PC-9 (cell line): ENCODE measurements at regions not wholly inside any gene's neighbourhood (a gene's known extent, or its start where the extent isn't known, plus 50 kb on each side); places are given as distances from the start of the nearest gene placed in this dataset.

Experiments used
- BruUV-seq: library from RNA; stranded (reverse); fragments of 400-500 nt; replicated peaks from 2 replicates; lab custom pipeline; 2021; lab: Mats Ljungman, UMichigan
- CTCF ChIA-PET: fragments of 300-600 bp; sonication (Branson Sonifier 250); formaldehyde crosslinking; loops from one replicate; lab custom pipeline; 2022; ENCODE audit warnings: antibody characterized with exemption; lab: Charles Lee
- POLR2A ChIA-PET: fragments of 300-600 bp; sonication (Branson Sonifier 250); formaldehyde crosslinking; loops from one replicate; lab custom pipeline; 2022; ENCODE audit warnings: antibody characterized with exemption; ENCODE audit not compliant: unreplicated experiment; lab: Charles Lee
- DNase-seq, 2 experiments: peaks; one replicate each; pipeline versions ENCODE4 v3.0.0 to v3.0.0-alpha.2; 2015 to 2022; ENCODE audit warnings: mixed read lengths in 1 of 2
- H2AFZ ChIP-seq: fragments of 200-600 bp; sonication (generic); 2 replicates; pipeline ENCODE4 v1.8.1; 2017; ENCODE audit warnings: antibody characterized with exemption
- H3F3A ChIP-seq: fragments of 200-600 bp; sonication (generic); 2 replicates; pipeline ENCODE4 v1.8.1; 2017; ENCODE audit warnings: antibody characterized with exemption, mild to moderate bottlenecking, low read depth; ENCODE audit not compliant: insufficient read depth
- H3K27ac ChIP-seq: fragments of 200-600 bp; sonication (generic); 2 replicates; pipeline ENCODE4 v1.6.1; 2016; ENCODE audit warnings: mixed run types
- H3K27me3 ChIP-seq: fragments of 200-600 bp; sonication (generic); 2 replicates; pipeline ENCODE4 v1.6.1; 2016; ENCODE audit warnings: low read depth, mixed run types; ENCODE audit not compliant: insufficient read depth
- H3K36me3 ChIP-seq: fragments of 200-600 bp; sonication (generic); 2 replicates; pipeline ENCODE4 v1.6.1; 2016; ENCODE audit warnings: low read depth, mixed run types
- H3K4me1 ChIP-seq: fragments of 200-600 bp; sonication (generic); replicated peaks from 2 replicates; pipeline ENCODE4 v1.6.1; 2016; ENCODE audit warnings: mixed run types; ENCODE audit not compliant: insufficient read depth
- H3K4me2 ChIP-seq: fragments of 200-600 bp; sonication (generic); 2 replicates; pipeline ENCODE4 v1.6.1; 2017; ENCODE audit warnings: mixed run types
- H3K4me3 ChIP-seq: fragments of 200-600 bp; sonication (generic); 2 replicates; pipeline ENCODE4 v1.6.1; 2016; ENCODE audit warnings: mixed run types
- H3K79me2 ChIP-seq: fragments of 200-600 bp; sonication (generic); 2 replicates; pipeline ENCODE4 v1.6.1; 2017; ENCODE audit warnings: low read depth, mixed run types
- H3K9me2 ChIP-seq: fragments of 200-600 bp; sonication (generic); 2 replicates; pipeline ENCODE4 v1.8.1; 2017; ENCODE audit warnings: mild to moderate bottlenecking; ENCODE audit not compliant: insufficient read depth
- H3K9me3 ChIP-seq: fragments of 200-600 bp; sonication (generic); 2 replicates; pipeline ENCODE4 v1.8.1; 2016; ENCODE audit warnings: low read depth; ENCODE audit not compliant: insufficient read depth
- H4K20me1 ChIP-seq: fragments of 200-600 bp; sonication (generic); 2 replicates; pipeline ENCODE4 v1.8.1; 2017; ENCODE audit not compliant: insufficient read depth
- CTCF ChIP-seq: fragments of 200-600 bp; sonication (generic); conservative IDR thresholded peaks from 2 replicates; pipeline ENCODE4 v1.6.1; 2017; ENCODE audit warnings: mixed run types, antibody characterized with exemption, mild to moderate bottlenecking, moderate library complexity
- EZH2 ChIP-seq: fragments of 200-600 bp; sonication (generic); IDR thresholded peaks from 2 replicates; pipeline ENCODE4 v1.8.0; 2017; ENCODE audit warnings: antibody characterized with exemption, low read depth
- intact Hi-C: fragments of 100-400 bp; cut with micrococcal nuclease; formaldehyde crosslinking; loops from one replicate; pipeline ENCODE4 v1.10.0; 2022; ENCODE audit not compliant: unreplicated experiment

GRCh38 chr6:6860863-6861262, 246.9 kb upstream of the RREB1 start:
- Histone ChIP-seq H3K27me3 (no peaks in the 10 kb centered on the region), H3K36me3 (no peaks in the 10 kb centered on the region), H3K4me2 (no peak overlapping the region), H3K79me2 (no peaks in the 10 kb centered on the region), H2AFZ (no peak overlapping the region), H3K9me2 (no peaks in the 10 kb centered on the region), H3K9me3 (no peaks in the 10 kb centered on the region), H4K20me1 (no peaks in the 10 kb centered on the region), H3K4me3 (no peak overlapping the region), H3K4me1 (peaks cover 25% of the 10 kb centered on the region), H3K27ac (no peak overlapping the region), H3F3A (peaks cover 23% of the 10 kb centered on the region)
- no peak for DNase-seq
- intact Hi-C loops = no loop called here
- BruUV-seq = no TSS peak
- TF ChIP-seq CTCF = no peak
- TF ChIP-seq EZH2 = no peak
- ChIA-PET POLR2A (no interaction called here), CTCF (interaction anchor here (0.6 kb wide), 1 partner anchor 18 kb away, joined by 3 read pairs; no protein-coding TSS in a partner anchor)

GRCh38 chr6:6861351-6861894, 246.3 kb upstream of the RREB1 start:
- CTCF ChIA-PET = interaction anchor here (0.6 kb wide), 1 partner anchor 19 kb away, joined by 3 read pairs; no protein-coding TSS in a partner anchor
- H3K9me2 ChIP-seq = no peaks in the 10 kb centered on the region
- H3K4me3 ChIP-seq = no peak overlapping the region
- no peak for TF ChIP-seq CTCF
- no peak for TF ChIP-seq EZH2
- BruUV-seq = no TSS peak
- no peak for DNase-seq
- H3K9me3 ChIP-seq = no peaks in the 10 kb centered on the region
- H3K27ac ChIP-seq = no peak overlapping the region
- no peaks in the 10 kb centered on the region for H3K36me3 ChIP-seq
- no peak overlapping the region for H3K4me2 ChIP-seq
- peaks cover 18% of the 10 kb centered on the region for H3F3A ChIP-seq
- no peaks in the 10 kb centered on the region for H3K79me2 ChIP-seq
- no peak overlapping the region for H2AFZ ChIP-seq
- intact Hi-C loops = no loop called here
- POLR2A ChIA-PET = no interaction called here
- no peaks in the 10 kb centered on the region for H4K20me1 ChIP-seq
- H3K4me1 ChIP-seq = peaks cover 19% of the 10 kb centered on the region
- no peaks in the 10 kb centered on the region for H3K27me3 ChIP-seq

DNA sequence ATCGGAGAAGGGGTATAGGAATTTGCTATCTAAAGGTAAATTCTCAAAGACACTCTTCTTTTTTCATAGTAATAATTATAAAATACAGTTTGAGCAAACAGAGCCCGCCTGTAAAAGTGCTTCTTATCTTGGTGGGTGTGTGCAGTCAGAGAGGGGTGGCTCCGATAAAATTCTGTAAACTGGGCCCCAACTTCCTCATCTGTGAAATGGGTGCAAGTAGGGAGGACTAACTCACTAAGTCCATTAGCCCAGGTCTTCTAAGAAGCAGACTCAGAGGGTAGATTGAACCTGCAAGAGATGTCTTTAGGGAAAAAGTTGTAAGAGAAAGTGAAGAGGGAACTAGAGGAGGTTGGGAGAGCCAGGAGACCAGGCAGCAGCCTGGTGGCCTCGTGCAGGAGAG, 245.8 kb upstream of the RREB1 start:
- intact Hi-C loops = no loop called here
- Histone ChIP-seq H3K4me2 (no peak overlapping the region), H3F3A (peaks cover 12% of the 10 kb centered on the region), H3K27ac (no peak overlapping the region), H3K27me3 (no peaks in the 10 kb centered on the region), H3K9me3 (no peaks in the 10 kb centered on the region), H2AFZ (no peak overlapping the region), H3K4me1 (peaks cover 15% of the 10 kb centered on the region), H3K4me3 (no peak overlapping the region), H3K79me2 (no peaks in the 10 kb centered on the region), H4K20me1 (no peaks in the 10 kb centered on the region), H3K9me2 (no peaks in the 10 kb centered on the region), H3K36me3 (no peaks in the 10 kb centered on the region)
- CTCF ChIA-PET = no interaction called here
- TF ChIP-seq EZH2 (no peak), CTCF (no peak)
- BruUV-seq = no TSS peak
- no peak for DNase-seq
- POLR2A ChIA-PET = no interaction called here
